Panc1 (cell line): ENCODE measurements at regions not wholly inside any gene's neighbourhood (a gene's known extent, or its start where the extent isn't known, plus 50 kb on each side); places are given as distances from the start of the nearest gene placed in this dataset.

ENCODE experiments used
- CTCF ChIP-seq: fragments of 450-650 bp; IDR thresholded peaks from 2 replicates; pipeline ENCODE4 v1.5.1; 2017; ENCODE audit warnings: mild to moderate bottlenecking
- POLR2AphosphoS5 ChIP-seq: IDR thresholded peaks from 2 replicates; pipeline ENCODE4 v1.6.1; 2012; ENCODE audit warnings: mild to moderate bottlenecking, low read depth, low read length, moderate library complexity
- REST ChIP-seq, 2 experiments: IDR thresholded peaks; 2 replicates each; pipeline ENCODE4 v1.6.1; 2011 to 2012; ENCODE audit warnings: low read depth in 2 of 2, control low read depth in 1 of 2, low read length in 1 of 2, mild to moderate bottlenecking in 1 of 2, moderate library complexity in 1 of 2; ENCODE audit not compliant: insufficient read depth in 1 of 2
- SIN3A ChIP-seq: IDR thresholded peaks from 2 replicates; pipeline ENCODE4 v1.6.1; 2012; ENCODE audit warnings: low read depth, mild to moderate bottlenecking, low read length, moderate library complexity, borderline replicate concordance; ENCODE audit not compliant: insufficient read depth
- TCF7L2 ChIP-seq: IDR thresholded peaks from 2 replicates; pipeline ENCODE4 v1.6.1; 2011; ENCODE audit warnings: mild to moderate bottlenecking, low read depth, low read length, inconsistent platforms

- TF ChIP-seq REST (IDR thresholded peaks at IDR 0.05; ENCODE audit: insufficient read depth in 1 of 2, low read depth in 2 of 2, low read length in 1 of 2) (no peak), POLR2AphosphoS5 (no peak), CTCF (no peak), SIN3A (no peak), TCF7L2 (no peak)
Observed at GRCh38 chr13:65864039-65864438, 1366.1 kb downstream of the PCDH9 start.
